GM21723 (cell line): ENCODE measurements at regions not wholly inside any gene's neighbourhood (a gene's known extent, or its start where the extent isn't known, plus 50 kb on each side); places are given as distances from the start of the nearest gene placed in this dataset.
"Not testable (repeated sequence)": the region's sequence is repeated elsewhere in the genome, so short reads cannot be mapped to it uniquely, and the experiment has no call there.

Source experiments
- ATAC-seq: cut with Tn5 transposase; IDR thresholded peaks from one replicate; pipeline ENCODE4 v1.9.1; 2021; ENCODE audit warnings: mild to moderate bottlenecking, moderate library complexity; ENCODE audit not compliant: unreplicated experiment

GRCh38 chr6:125423047-125423446 lies 121.3 kb upstream of the HDDC2 start:
- ATAC-seq: no peak

DNA sequence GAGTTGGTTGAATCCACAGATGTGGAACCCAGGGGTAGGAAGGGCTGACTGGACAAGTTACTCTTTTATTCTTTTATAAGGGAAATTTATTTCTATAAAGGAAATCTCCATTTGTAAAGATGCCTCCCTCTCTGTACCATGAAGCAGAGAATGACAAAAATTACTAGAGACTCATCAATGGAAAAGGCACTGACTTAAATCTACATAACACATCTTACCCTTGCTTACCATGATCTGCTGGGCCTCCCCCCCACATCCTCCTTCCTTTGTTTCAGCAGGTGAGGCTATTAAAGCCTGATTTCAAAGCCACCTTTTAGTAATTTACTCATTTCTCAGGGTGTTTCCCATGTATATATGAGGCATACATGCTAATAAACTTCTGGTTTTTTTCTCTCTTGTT lies 130.2 kb upstream of the HDDC2 start:
- no peak for ATAC-seq

GRCh38 chr6:125432963-125433362 lies 131.2 kb upstream of the HDDC2 start:
- no peak for ATAC-seq

GRCh38 chr6:125434760-125435159 lies 133.0 kb upstream of the HDDC2 start:
- no peak for ATAC-seq

- ATAC-seq: no peak
Measured at GRCh38 chr6:125439512-125439911, 137.7 kb upstream of the HDDC2 start.

GRCh38 chr6:125444006-125444923 lies 142.5 kb upstream of the HDDC2 start:
- no peak for ATAC-seq

DNA sequence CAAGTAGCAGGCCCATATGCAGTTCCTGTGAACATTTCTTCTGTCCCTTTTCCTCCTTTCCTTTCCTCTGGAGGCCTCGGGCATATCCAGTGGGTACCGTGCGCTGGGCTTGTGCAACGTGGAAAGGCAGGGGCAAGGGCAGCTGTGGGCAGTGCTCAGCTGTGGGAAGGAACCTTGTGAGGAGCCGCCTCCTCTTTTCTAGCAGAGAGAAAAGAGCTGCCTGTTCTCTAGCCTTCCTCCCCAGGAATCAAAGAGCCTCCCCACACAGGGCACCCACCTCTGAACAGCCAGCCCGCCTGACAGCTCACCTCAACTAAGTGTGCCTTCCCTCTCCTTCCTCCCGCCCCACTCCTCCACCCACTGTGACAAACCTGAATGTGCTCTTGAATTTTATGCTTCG lies 143.3 kb upstream of the HDDC2 start:
- ATAC-seq: no peak

DNA sequence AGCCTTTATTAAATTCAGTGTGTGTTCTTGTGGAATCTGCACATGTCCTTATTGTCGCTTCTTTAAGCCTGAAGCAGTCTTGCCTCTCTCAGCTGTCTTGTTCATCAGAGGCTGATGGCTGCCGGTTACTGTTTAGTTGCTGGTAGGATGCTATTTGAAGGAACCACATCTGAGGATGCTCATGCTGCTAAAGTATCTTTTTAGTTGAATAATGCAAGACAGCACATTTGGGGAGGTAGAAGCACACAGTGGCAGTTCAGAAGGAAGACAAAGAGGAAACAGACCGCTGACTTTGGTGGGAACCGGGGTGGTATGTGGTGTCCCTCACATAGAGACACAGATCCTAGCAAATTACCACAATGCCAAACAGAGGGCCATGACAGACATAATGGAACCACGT lies 144.2 kb upstream of the HDDC2 start:
- ATAC-seq: no peak

- no peak for ATAC-seq
Measured at GRCh38 chr6:125451750-125452149, 150.0 kb upstream of the HDDC2 start.

GRCh38 chr6:125453516-125453915 lies 151.7 kb upstream of the HDDC2 start:
- no peak for ATAC-seq

- ATAC-seq: no peak
Measured at GRCh38 chr6:125454351-125454750, 152.6 kb upstream of the HDDC2 start.

DNA sequence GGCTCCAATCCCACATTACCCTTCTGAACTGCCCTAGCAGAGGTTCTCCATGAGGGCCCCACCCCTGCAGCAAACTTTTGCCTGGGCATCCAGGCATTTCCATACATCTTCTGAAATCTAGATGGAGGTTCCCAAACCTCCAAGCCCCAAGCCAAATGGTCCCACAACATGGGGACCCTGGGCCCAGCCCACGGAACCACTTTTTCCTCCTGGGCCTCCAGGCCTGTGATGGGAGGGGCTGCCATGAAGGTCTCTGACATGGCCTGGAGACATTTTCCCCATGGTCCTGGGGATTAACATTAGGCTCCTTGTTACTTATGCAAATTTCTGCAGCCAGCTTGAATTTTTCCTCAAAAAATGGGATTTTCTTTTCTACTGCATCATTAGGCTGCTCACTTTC lies 156.7 kb upstream of the HDDC2 start:
- not testable (repeated sequence) for ATAC-seq

DNA sequence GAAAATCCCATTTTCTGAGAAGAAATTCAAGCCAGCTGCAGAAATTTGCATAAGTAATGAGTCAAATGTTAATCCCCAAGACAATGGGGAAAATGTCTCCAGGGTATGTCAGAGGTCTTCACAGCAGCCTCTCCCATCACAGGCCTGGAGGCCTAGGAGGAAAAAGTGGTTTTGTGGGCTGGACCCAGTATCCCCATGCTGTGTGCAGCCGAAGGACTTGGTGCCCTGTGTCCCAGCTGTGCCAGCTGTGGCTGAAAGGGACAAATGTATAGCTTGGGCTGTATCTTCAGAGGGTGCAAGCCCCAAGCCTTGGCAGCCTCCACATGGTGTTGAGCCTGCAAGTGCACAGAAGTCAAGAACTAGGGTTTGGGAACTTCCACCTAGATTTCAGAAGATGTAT lies 163.6 kb upstream of the HDDC2 start:
- ATAC-seq: not testable (repeated sequence)

- no peak for ATAC-seq
Measured at GRCh38 chr6:125469915-125470314, 168.1 kb upstream of the HDDC2 start.

DNA sequence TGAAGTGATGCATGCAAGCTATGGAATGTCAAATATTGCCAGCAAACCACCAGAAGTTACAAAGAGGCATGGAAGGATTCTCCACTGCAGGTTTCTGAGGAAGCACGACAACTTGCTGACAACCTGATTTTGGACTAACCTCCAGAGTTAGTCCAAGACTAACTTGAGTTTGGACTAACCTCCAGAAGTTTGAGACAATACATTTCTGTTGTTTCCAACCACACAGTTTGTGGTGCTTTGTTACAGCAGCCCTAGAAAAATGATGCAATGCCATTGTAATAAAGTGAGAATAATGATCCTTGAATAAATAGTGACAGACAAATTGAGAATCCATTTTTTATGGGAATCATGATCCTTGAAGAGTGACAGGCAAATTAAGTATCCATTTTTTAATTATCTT lies 169.9 kb upstream of the HDDC2 start:
- ATAC-seq: no peak

GRCh38 chr6:125474061-125474460 lies 172.3 kb upstream of the HDDC2 start:
- ATAC-seq: no peak

DNA sequence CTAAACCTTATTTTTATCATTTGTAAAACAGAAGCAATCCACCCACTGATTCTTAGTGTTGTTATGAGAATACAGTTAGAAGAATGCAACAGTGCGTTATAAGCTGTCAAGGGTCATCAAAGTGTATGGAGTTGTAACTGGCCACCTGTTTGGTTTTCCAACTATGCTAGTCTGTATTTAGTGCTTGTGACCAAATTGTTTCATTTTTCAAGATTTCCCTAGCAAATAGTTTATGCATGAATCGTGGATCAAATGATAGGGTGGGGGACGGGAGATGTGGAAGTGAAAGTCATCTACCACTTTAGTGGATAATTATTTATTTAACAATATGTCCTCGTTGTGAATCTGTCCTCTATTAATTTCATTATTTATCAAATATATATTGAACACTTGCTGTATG lies 175.4 kb upstream of the HDDC2 start:
- ATAC-seq: no peak

DNA sequence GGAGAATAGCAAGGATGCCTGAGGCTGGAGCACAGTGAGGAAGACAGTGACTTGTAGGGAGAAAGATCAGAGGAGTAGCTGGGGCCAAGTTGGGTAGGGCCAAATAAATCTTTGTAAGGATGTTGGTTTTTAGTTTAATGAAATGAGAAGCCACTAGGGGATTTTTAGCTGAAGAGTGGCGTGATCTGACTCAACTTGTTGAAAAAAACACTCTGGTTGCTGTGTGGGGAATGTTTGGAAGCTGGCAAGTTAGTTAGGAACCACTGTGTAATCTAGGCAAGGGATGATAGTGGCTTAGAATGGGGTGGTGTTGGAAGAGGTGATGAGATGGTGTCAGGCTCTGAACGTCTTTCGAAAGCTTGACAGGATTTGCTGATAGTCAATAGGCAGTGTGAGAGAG lies 176.1 kb upstream of the HDDC2 start:
- no peak for ATAC-seq

DNA sequence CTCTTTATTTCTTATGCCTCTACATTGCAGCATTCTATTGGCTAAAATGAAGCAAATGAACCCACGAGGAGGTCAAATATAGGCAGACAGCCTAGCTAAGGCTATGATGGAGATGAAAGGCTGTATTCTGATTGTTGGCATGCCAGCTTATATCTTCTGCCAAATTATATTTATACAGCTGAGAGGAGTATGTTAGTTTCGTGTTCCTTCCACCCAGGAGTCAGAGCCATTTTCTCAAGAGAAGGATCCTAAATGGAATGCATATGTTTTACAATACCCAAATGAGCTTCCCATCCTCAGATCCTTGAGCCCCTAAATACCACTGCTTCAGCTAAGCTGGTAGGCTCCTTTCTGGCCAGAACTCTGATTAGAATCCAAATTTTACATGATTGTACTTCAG lies 178.4 kb upstream of the HDDC2 start:
- no peak for ATAC-seq

- ATAC-seq: no peak
Measured at GRCh38 chr6:125480571-125480970, 178.8 kb upstream of the HDDC2 start.

- no peak for ATAC-seq
Measured at GRCh38 chr6:125481056-125481455, 179.3 kb upstream of the HDDC2 start.

GRCh38 chr6:125485757-125486156 lies 184.0 kb upstream of the HDDC2 start:
- ATAC-seq: no peak

- ATAC-seq: no peak
Measured at GRCh38 chr6:125486881-125487280, 185.1 kb upstream of the HDDC2 start.
